HepG2 (cell line): ENCODE measurements at regions not wholly inside any gene's neighbourhood (a gene's known extent, or its start where the extent isn't known, plus 50 kb on each side); places are given as distances from the start of the nearest gene placed in this dataset.

Experiments
- ATAC-seq: fragments of 200-7000 bp; cut with Tn5 transposase; 3 replicates; pipeline ENCODE4 v1.9.1; 2020; ENCODE audit warnings: mild to moderate bottlenecking, moderate library complexity
- BruUV-seq: library from RNA; stranded (reverse); fragments of 400-500 nt; replicated peaks from 2 replicates; lab custom pipeline; 2021; lab: Mats Ljungman, UMichigan
- CTCF ChIA-PET: fragments of 300-600 bp; formaldehyde crosslinking; extraction: SDS; loops from one replicate; lab custom pipeline; 2021; ENCODE audit warnings: low total read pairs, inconsistent platforms, low intra/inter-chr PET ratio; lab: Yijun Ruan, JAX
- POLR2A ChIA-PET: fragments of 350-600 bp; sonication (Branson Sonifier 250); formaldehyde crosslinking; loops from one replicate; lab custom pipeline; 2020; ENCODE audit warnings: antibody characterized with exemption, inconsistent platforms; lab: Yijun Ruan, JAX
- DNase-seq: peaks from one replicate; pipeline ENCODE4 v3.0.0-alpha.2; 2015; ENCODE audit warnings: low spot score
- FAIRE-seq: peaks from 3 replicates; lab custom pipeline; 2011; peaks lifted over from hg19 to GRCh38; lab: Jason Lieb, UNC
- H2AFZ ChIP-seq: one replicate; pipeline ENCODE4 v1.6.1; 2011; ENCODE audit warnings: low read length, inconsistent platforms
- H3K27ac ChIP-seq: fragments of 300-600 bp; 3 replicates; pipeline ENCODE4 v1.8.0; 2011; ENCODE audit warnings: mixed run types, mild to moderate bottlenecking, mixed read lengths, low read length, inconsistent platforms; ENCODE audit not compliant: insufficient read depth; ENCODE audit errors: extremely low read length
- H3K27me3 ChIP-seq, 2 experiments: fragments of 200-600 bp in 1 of 2; 2 replicates in 1 of 2; 3 replicates in 1 of 2; pipeline versions ENCODE4 v1.6.0 to v1.8.0; 2011; ENCODE audit warnings: low read length in 2 of 2, mild to moderate bottlenecking in 2 of 2, moderate library complexity in 2 of 2, inconsistent platforms in 1 of 2; ENCODE audit not compliant: insufficient read depth in 2 of 2, control insufficient read depth in 1 of 2
- H3K36me3 ChIP-seq, 2 experiments: fragments of 200-600 bp in 1 of 2; replicated peaks in 1 of 2; 2 replicates in 1 of 2; 3 replicates in 1 of 2; pipeline versions ENCODE4 v1.5.1 to v1.8.0; 2011; ENCODE audit warnings: low read length in 2 of 2, inconsistent platforms in 1 of 2; ENCODE audit not compliant: insufficient read depth in 2 of 2, control insufficient read depth in 1 of 2
- H3K4me1 ChIP-seq: 2 replicates; pipeline ENCODE4 v1.5.1; 2012; ENCODE audit warnings: low read length, inconsistent platforms; ENCODE audit not compliant: insufficient read depth
- H3K4me2 ChIP-seq: 2 replicates; pipeline ENCODE4 v1.6.0; 2011; ENCODE audit warnings: low read depth, low read length, inconsistent platforms
- H3K4me3 ChIP-seq, 3 experiments: fragments of 200-600 bp in 1 of 3; sonication (generic), shearing (Covaris generic) in 1 of 3; replicated peaks in 1 of 3; 2 replicates each; pipeline ENCODE4 v1.5.1; 2011 to 2016; ENCODE audit warnings: low read length in 3 of 3, inconsistent platforms in 2 of 3, low read depth in 2 of 3, mild to moderate bottlenecking in 2 of 3, control low read depth in 1 of 3, mixed read lengths in 1 of 3; ENCODE audit not compliant: insufficient read depth in 1 of 3
- H3K79me2 ChIP-seq: one replicate; pipeline ENCODE4 v1.6.1; 2011; ENCODE audit warnings: low read length, inconsistent platforms; ENCODE audit not compliant: insufficient read depth
- H3K9ac ChIP-seq: 2 replicates; pipeline ENCODE4 v1.6.0; 2011; ENCODE audit warnings: mild to moderate bottlenecking, low read depth, low read length, inconsistent platforms; ENCODE audit not compliant: insufficient read depth
- H3K9me3 ChIP-seq: 2 replicates; pipeline ENCODE4 v1.5.1; 2012; ENCODE audit warnings: mild to moderate bottlenecking, low read length
- H4K20me1 ChIP-seq: 2 replicates; pipeline ENCODE4 v1.6.0; 2011; ENCODE audit warnings: inconsistent platforms, mild to moderate bottlenecking, low read length, moderate library complexity; ENCODE audit not compliant: insufficient read depth
- DR1 ChIP-seq: sonication (generic); formaldehyde crosslinking; IDR thresholded peaks from 2 replicates; pipeline ENCODE4 v1.8.0; 2021; ENCODE audit warnings: mild to moderate bottlenecking, missing genetic modification reagents, inconsistent platforms
- DRAP1 ChIP-seq: IDR thresholded peaks from 2 replicates; pipeline ENCODE4 v1.6.1; 2016; ENCODE audit warnings: missing genetic modification reagents, missing compliant biosample characterization
- HOXA7 ChIP-seq: sonication (generic); formaldehyde crosslinking; IDR thresholded peaks from 2 replicates; pipeline ENCODE4 v1.8.1; 2022; ENCODE audit warnings: mild to moderate bottlenecking, missing genetic modification reagents, moderate library complexity
- IRX3 ChIP-seq: sonication (generic); formaldehyde crosslinking; IDR thresholded peaks from 2 replicates; pipeline ENCODE4 v1.8.1; 2023; ENCODE audit warnings: mild to moderate bottlenecking, low read depth, missing genetic modification reagents, borderline replicate concordance
- NFYC ChIP-seq: IDR thresholded peaks from 2 replicates; pipeline ENCODE4 v1.6.1; 2016; ENCODE audit warnings: missing genetic modification reagents, missing compliant biosample characterization
- NR1H2 ChIP-seq: sonication (generic); formaldehyde crosslinking; IDR thresholded peaks from 2 replicates; pipeline ENCODE4 v1.8.1; 2022; ENCODE audit warnings: low read depth, missing genetic modification reagents, borderline replicate concordance
- RFX3 ChIP-seq: IDR thresholded peaks from 2 replicates; pipeline ENCODE4 v1.6.1; 2016; ENCODE audit warnings: missing biosample characterization, missing genetic modification reagents
- RXRA ChIP-seq: sonication (generic); formaldehyde crosslinking; IDR thresholded peaks from 2 replicates; pipeline ENCODE4 v1.5.1; 2020; ENCODE audit warnings: missing genetic modification reagents
- SNAPC4 ChIP-seq: sonication (generic); formaldehyde crosslinking; IDR thresholded peaks from 2 replicates; pipeline ENCODE4 v1.4.0; 2020; ENCODE audit warnings: mild to moderate bottlenecking, missing genetic modification reagents
- ZFP1 ChIP-seq: IDR thresholded peaks from 2 replicates; pipeline ENCODE4 v1.6.1; 2016
- ZNF790 ChIP-seq: sonication (generic); formaldehyde crosslinking; IDR thresholded peaks from 2 replicates; pipeline ENCODE4 v1.8.0; 2022; ENCODE audit warnings: missing genetic modification reagents, mild to moderate bottlenecking, borderline replicate concordance
- ZSCAN29 ChIP-seq: sonication (generic); formaldehyde crosslinking; conservative IDR thresholded peaks from 2 replicates; pipeline ENCODE4 v1.4.0; 2020; ENCODE audit warnings: mild to moderate bottlenecking, missing genetic modification reagents
- ZSCAN30 ChIP-seq: sonication (generic); formaldehyde crosslinking; IDR thresholded peaks from 2 replicates; pipeline ENCODE4 v1.5.0; 2020; ENCODE audit warnings: mild to moderate bottlenecking, missing genetic modification reagents
- WGBS: methylation state at CpG from one replicate; pipeline ENCODE4 v1.1.6; 2017; ENCODE audit warnings: low lambda C conversion rate; 5-methylcytosine and 5-hydroxymethylcytosine counted together
- in situ Hi-C: cut with HindIII; loops from 2 replicates; pipeline ENCODE4 v1.10.0; 2017; ENCODE audit warnings: low pct_unique_long_range_greater_than_20kb; ENCODE audit not compliant: extremely low pct_ligation_motif_present
- intact Hi-C: fragments of 100-400 bp; cut with micrococcal nuclease; formaldehyde crosslinking; loops from one replicate; pipeline ENCODE4 v1.10.0; 2022; ENCODE audit not compliant: unreplicated experiment

- TF ChIP-seq DRAP1 (CRISPR knock-in tag) (no peak), ZFP1 (CRISPR knock-in tag) (no peak)
Observed at GRCh38 chr4:14022456-14022855, 394.9 kb upstream of the BOD1L1 start (continued).

GRCh38 chr4:14023036-14023435 lies 395.5 kb upstream of the BOD1L1 start:
- ChIA-PET POLR2A (no interaction called here), CTCF (no interaction called here)
- no TSS peak for BruUV-seq
- FAIRE-seq = no peak
- peaks cover 95% of the 10 kb centered on the region for H3K9me3 ChIP-seq
- H3K4me1 ChIP-seq = 0 out of 2 replicates have a peak, but pooled peaks cover 5% of the 10 kb centered on the region
- no peak for ATAC-seq
- in situ Hi-C loops (no loop called here), intact Hi-C loops (no loop called here)
- no peak overlapping the region for H3K4me2 ChIP-seq
- no peaks in the 10 kb centered on the region; a peak in 1 of 5 replicates for H3K27me3 ChIP-seq
- H3K27ac ChIP-seq = no peak overlapping the region
- no peaks in the 10 kb centered on the region for H4K20me1 ChIP-seq
- no peak overlapping the region for H3K4me3 ChIP-seq
- TF ChIP-seq RXRA (CRISPR knock-in tag) (no peak), NR1H2 (no peak), ZSCAN30 (no peak), ZNF790 (CRISPR knock-in tag) (no peak), DR1 (CRISPR knock-in tag) (no peak), SNAPC4 (no peak), ZSCAN29 (CRISPR knock-in tag) (no peak), HOXA7 (CRISPR knock-in tag) (no peak), IRX3 (no peak), RFX3 (CRISPR knock-in tag) (no peak), NFYC (no peak)
- no peak overlapping the region for H2AFZ ChIP-seq
- H3K9ac ChIP-seq = no peak overlapping the region
- 32% methylated on average over 3 of the region's 3 CpGs for whole genome bisulfite sequencing
- no peaks in the 10 kb centered on the region for H3K79me2 ChIP-seq
- no peaks in the 10 kb centered on the region for H3K36me3 ChIP-seq
- no peak for DNase-seq
